ENCODE measurements at regions not wholly inside any gene's neighbourhood (a gene's known extent, or its start where the extent isn't known, plus 50 kb on each side); places are given as distances from the start of the nearest gene placed in this dataset.

DNA sequence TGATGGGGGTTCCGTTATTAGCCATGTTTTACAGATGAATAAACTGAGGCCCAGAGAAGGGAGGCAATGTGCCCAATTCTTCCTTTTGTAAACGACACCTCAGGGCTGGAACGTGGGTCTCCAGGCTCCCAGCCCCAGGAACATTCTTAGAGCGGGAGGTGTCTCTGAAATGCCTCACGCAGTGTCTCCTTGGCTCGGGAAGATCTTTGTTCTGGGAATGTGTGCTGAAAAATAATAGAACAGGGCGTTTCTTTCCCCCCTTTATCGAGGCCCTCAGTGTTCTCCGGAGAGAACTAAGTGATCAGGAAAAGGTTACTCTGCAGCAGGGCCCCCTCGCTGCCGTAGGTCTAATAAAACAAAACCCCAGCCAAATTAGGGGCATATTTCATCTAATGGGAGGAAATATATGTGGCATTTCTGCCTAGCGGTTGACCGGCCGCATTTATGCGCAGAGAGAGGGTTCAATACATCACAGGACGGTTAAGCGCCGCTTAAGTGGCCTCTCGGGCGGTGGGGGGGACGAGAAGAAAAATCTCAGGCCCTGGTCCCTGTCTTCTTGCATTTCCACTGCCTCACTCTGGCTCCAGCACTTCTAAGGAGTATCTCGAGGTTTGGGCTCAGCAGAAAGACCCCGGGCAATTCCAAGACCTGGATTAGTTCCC is 564.3 kb downstream of the MN1 start (continued):
- no peak for TF ChIP-seq CHD7 (IDR thresholded peaks at IDR 0.05; ENCODE audit: insufficient replicate concordance, low read length)
- TF ChIP-seq POU5F1 (IDR thresholded peaks at IDR 0.05; ENCODE audit: low read depth, low read length) = no peak
- no peak for TF ChIP-seq KDM1A (IDR thresholded peaks at IDR 0.05; ENCODE audit: borderline replicate concordance, low read length)
- TF ChIP-seq EZH2 (IDR thresholded peaks at IDR 0.05; ENCODE audit: low read depth, low read length, severe bottlenecking) = no peak
- no peak for TF ChIP-seq TEAD4 (IDR thresholded peaks at IDR 0.05; ENCODE audit: low read depth, low read length)
- no peak for TF ChIP-seq BRCA1 (IDR thresholded peaks at IDR 0.05; ENCODE audit: low read depth, low read length)
- TF ChIP-seq BACH1 (IDR thresholded peaks at IDR 0.05; ENCODE audit: low read length) = no peak
- no peak for TF ChIP-seq KDM4A (IDR thresholded peaks at IDR 0.05; ENCODE audit: low read depth, low read length, severe bottlenecking)
- TF ChIP-seq ASH2L (IDR thresholded peaks at IDR 0.05; ENCODE audit: low read length) = no peak
- TF ChIP-seq SIN3A (conservative IDR thresholded peaks at IDR 0.05 in 1 of 2, IDR thresholded peaks at IDR 0.05 in 1 of 2; ENCODE audit: low read depth in 1 of 2, low read length in 2 of 2) = no peak
- no peak for TF ChIP-seq BCL11A (IDR thresholded peaks at IDR 0.05; ENCODE audit: low read depth in 2 of 2, low read length in 2 of 2)

All from H1 (cell line).